ENCODE measurements at regions not wholly inside any gene's neighbourhood (a gene's known extent, or its start where the extent isn't known, plus 50 kb on each side); places are given as distances from the start of the nearest gene placed in this dataset.

DNA sequence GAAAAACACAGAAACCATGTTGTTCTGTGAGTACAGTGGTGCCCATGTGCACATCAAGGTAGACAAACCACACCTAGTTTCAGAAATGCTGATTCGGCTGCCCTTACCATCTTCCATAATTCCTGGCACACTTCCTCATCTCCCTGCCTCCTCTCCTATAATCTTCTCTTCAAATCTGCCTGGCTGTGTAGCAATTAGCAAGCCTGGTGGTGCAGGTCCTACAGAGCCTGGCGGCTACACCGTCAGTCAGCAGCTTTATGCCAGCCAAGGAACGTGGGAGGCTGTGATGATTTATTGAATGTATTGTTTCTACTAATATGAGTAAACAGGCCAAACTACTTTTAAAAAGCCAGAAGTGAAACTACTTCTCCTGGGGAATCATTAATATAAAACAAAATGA, 106.8 kb downstream of the SEMA6D start:
- no peak for DNase-seq

DNA sequence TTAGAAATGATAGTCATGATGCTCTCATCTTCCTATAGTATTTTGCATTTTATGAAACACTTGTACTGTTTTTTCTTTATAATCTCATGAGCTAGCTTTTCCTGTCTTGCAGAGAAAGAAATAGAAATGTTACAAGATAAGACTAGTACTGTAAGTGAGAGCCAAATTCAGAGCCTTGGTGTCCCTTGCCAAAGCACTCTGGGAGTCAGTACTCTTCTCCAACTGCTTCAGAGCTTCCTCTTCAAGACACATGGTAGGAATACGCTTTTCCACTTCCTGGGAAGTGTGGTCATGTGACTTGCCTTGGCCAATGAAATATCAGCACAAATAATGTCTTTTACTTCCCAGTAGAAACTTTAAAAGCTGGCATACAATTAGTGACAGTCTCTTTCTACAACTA, 112.4 kb downstream of the SEMA6D start:
- no peak for DNase-seq

DNA sequence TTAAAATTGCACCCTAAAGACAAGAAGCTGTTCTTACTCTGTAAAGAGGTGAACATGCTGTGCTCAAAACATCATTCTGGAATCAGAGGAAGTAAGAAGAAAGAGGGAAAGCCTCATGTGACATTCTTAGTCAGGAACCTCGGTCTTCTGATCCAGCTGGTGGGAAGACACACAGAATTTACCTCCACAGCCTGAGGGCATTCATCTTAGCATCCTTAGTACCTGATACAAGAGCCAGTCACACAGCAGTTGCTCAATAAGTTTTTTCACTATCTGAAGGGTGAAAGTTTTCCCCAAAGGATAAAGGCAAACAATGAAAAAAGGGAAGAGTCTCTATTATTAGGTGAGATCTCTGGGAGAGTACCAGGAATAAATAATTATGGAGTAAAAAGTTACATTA, 116.8 kb downstream of the SEMA6D start:
- DNase-seq = no peak

- no peak for DNase-seq
Observed at GRCh38 chr15:47839233-47839825, 122.0 kb downstream of the SEMA6D start.

GRCh38 chr15:47843124-47843663, 125.9 kb downstream of the SEMA6D start:
- DNase-seq = no peak

DNA sequence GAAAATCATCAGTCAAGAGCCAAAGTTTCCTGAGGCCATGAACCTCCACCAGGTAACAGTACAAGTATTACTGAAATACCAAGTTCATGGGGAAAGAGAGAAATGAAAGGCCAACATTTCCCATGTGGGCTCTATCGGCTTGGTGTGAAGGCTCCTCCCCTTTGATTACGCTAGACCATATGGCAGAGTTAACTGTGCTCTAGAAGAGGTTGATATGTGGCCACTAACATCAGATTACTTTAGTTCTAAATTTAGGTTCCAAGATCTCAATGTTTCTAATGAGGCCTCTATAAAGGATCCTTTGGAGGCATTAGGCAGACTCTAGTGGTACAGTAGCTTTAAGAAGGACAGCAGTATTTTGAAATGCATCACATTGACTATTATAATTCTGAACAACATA, 127.1 kb downstream of the SEMA6D start:
- DNase-seq = no peak

DNA sequence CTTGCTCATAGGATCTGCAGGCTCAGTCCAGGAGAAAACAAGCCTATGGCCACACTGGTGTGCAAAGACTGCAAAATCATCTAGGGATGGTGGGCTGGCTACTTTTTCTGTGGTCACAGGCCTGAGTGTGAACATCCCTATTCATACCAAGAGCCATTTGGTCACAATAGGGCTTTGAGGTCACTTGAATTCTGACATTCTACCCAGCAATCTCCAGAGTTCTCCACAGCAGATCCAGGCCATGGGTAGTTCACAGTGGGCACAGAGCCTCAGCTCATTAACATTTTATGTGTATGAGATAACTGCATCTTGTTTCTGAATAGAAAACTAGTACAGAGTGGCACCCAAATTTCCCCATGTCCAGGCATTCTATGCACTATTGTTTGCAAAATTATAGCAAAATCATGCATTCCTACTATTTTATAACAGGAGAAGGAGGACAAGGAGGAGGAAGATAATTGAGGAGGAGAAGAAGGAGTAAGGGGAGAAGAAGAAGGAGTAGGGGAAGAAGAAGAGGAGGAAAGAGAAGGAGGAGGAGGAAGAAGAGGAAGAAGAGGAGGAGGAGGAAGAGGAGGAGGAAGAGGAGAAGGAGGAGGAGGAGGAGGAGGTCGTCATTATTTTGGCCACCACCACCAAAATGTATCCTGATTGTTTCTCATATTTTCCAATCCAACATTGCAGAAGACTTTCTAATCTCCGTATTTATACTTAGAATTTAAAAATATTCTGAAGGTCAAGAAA, 129.0 kb downstream of the SEMA6D start:
- DNase-seq = no peak

DNA sequence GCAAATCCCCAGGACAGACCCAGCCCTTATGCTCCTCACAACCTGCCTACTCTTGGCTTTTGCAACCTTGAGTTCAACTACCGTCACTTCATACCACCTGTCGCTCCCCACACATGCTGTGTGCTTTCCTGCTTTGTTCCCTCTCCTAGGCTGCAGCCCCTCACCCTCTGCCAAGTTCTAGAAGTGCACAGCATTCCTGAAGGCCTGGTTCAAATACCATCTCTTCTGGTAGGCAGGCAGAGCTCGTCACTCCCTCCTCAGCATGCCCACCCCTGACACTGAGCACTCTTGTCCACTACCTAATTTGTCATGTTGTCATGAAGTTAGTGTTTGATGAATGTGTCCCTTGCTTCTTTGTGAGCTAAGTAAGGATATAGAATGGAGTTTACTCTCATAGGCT, 129.6 kb downstream of the SEMA6D start:
- no peak for DNase-seq

DNA sequence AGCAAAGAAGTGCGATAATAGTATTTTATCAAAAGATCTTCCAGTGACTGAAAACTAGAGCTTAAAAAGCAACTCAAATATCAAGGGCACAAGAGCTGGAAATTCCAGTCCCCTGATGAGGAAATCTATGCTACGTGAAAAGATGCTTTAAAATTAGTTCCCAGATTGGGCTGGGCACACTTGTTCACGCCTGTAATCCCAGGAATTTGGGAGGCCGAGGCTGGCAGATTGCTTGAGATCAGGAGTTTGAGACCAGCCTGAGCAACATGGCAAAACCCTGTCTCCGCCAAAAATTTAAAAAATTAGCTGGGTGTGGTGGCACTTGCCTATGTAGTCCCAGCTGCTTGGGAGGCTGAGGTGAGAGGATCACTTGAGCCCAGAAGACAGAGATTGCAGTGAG, 138.8 kb downstream of the SEMA6D start:
- no peak for DNase-seq

DNA sequence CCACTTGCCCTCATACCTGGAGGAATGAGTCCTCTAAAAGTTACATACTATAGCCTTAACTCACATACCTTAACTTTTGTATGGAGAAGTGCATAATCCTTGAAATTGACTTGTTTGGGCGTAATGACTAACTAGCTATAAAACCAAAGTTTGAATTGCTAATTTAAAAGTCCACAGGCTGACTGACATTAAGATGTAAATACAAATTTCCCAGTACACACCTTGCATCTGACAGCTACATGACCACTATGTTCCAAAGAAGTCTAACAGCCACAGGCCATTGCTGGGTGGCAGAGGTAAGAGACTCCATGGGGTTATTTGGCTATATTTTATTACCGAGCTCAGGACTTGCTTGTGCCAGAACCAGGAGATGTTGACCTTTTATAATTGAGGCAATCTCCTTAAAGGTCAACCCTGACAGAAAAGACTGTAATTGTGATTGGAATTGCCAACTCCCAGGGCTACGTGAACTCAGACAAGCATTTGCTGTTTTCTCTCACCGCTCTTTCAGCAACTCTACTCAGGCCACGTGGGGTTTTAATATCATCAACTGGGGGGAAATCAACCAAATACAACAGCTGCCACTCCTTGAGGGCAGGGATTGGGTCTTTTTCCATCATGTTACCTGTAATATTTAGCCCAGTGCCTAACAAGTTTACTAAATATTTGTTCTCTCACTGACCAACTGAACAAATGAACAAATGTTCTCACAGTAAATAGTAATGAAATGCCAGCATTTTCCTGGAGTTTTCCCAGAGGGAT, 139.9 kb downstream of the SEMA6D start:
- DNase-seq = no peak

DNA sequence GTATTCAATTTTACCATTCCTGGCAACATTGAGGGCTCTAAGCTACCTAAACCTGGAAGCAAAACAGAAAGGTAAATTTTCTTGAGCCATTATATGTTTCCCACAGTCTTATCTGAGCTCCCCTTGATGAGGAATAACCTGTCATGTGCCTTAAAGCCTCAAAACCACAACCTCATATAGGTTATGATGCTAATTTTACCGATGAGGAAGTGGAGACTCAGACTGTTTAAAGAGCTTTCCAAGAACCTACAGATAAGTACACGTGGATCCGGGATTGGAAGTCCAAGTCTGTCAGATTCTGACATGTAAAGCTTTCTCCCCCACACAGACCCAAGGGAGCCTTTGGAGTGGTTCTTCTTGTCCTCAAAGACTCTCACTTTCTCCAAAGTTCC, 140.5 kb downstream of the SEMA6D start:
- DNase-seq = no peak

- DNase-seq = no peak
Observed at GRCh38 chr15:47861111-47861903, 144.0 kb downstream of the SEMA6D start.

DNA sequence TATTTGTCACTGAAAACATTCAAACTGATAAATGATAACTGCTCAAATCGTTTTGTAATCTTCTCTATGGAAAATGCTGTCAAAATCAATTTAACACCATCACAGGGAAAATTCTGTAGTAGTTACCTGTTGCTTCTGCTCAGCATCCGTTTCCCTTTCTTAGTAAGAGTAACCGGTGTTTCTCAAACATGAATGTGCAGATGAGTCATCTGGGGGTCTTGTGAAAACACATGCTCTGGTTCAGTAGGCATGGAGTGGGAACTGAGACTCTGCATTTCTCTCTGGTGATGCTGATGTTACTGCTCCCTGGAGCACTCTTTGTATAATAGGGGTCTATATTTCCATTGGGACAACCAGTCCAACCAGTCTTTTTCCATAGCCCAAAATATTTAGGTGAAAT, 145.1 kb downstream of the SEMA6D start:
- DNase-seq = no peak

GRCh38 chr15:47866446-47866845, 149.1 kb downstream of the SEMA6D start:
- DNase-seq = no peak

GRCh38 chr15:47870300-47870955, 153.1 kb downstream of the SEMA6D start:
- no peak for DNase-seq

GRCh38 chr15:47870956-47871625, 153.8 kb downstream of the SEMA6D start:
- peak; percentile 77 for DNase-seq

DNA sequence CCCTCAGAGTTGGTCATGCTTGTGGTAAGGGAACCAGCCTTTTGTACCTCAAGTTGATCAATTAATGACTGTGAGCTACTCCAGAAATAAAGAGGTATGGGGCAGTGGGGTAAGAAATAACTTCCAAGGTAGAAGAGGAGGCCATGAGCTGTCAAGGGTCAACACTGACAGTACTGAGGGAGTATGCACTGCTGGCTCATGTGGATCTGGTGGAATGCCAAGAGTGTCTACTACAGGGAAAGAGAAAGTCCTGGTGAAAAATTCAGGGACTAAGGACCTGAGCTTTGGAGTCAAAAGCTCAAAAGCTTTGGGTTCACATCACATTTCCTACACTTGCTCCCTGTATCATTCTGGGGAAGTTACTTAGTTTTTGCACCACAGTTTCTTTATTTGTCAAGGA, 154.9 kb downstream of the SEMA6D start:
- DNase-seq = peak; percentile 5

DNA sequence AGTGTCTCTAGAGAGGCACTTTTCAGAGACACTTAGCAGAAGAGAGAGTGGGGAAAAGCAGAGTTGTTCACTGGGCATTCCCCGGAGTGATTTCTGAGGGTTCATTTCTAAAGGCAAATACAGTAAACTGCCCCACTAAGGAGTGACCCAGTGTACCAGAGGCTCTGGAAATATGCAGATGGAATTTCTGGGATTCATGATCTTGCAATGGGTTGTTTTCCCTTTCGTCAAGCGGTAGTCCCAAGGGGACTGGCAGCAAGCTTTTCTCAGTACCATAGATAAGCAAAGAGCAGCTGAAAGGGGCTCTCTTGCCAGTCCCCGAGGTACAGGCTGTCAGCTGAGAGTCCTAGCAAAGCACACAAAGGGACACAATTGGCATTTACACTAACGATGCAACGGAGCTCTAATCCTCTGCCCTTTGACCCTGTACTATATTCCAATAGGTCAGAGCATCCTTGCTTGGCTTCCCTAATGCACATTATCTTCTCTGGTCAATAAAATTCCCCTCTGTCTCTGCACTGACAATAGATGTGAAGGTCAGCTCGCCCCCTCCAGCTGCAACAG, 155.6 kb downstream of the SEMA6D start:
- DNase-seq = peak; percentile 6

DNA sequence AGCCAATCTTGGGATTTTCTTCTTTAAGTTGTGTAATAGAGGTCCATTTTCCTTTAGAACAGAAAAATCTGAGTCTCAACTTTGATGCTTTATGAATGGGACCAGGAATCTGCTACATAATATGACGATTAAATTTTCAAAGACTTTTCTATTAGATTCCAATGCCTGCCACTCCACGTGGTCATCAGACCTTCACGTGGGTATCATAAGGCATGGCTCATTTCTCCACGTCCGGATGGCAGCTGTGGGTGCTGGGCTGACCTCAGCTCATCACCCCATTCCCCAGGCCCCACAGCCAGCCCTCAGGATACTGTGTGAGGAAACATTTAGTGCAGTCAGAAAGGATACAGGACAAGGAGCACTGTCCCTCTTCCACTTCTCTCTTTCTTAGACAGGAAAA, 159.7 kb downstream of the SEMA6D start:
- no peak for DNase-seq

DNA sequence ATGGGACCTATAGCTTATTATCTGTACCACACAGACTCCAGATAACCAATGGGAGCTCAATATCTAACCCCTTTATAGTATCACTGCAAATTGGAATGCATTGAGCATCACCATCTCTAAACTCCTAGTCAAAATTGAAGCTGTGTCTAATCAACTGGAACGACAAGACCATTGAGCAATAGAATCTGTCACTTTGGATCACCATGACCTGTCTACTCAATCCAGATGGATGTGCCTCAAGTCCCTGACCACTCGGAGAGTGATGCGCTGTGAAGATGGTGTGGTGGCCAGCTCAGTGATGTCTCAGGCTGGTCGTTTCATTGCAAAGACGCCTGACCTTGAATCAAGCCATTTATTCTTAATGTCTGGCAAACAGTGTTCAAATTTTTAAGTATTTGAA, 160.5 kb downstream of the SEMA6D start:
- no peak for DNase-seq

DNA sequence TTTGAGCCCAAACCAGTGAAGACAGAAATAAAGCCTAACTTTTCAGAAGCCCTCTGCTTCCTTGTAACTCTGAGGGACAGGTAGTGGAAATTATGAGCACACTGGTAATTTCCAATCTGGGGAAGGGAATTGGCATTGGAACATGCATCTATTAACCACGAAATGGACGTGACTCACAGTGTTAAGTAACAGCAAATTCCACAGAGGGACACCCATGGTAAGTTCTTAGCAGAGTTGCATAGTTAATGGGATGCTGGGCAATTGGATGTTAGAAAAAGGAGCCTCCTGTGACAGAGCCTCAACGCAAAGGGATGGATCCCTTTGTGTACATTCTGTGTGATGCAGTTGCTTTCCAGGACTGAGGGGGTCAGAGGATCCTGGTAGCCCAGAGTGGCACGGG, 168.6 kb downstream of the SEMA6D start:
- peak; percentile 94 for DNase-seq

Data from fibroblast of skin of right biceps (primary cell).